ENCODE measurements at regions not wholly inside any gene's neighbourhood (a gene's known extent, or its start where the extent isn't known, plus 50 kb on each side); places are given as distances from the start of the nearest gene placed in this dataset.

DNA sequence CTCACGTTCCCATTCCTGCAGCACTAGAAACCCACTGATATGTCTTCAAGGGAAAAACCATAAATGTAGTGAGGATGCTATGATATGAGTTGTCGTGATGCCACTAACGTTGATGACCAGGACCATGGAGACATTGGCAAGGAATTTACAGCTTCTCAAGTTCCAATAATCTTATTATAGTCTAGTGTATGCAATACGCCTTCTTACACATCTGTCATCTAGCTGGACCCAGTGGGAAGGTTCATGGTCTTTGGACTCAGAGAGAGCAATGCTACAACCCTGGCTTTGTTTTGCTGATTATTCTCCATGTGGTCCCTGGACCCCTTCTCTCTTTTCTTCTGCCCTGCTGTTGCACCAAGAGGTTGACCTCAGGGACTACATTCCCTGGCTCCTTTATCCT lies 76.0 kb upstream of the BMP2 start:
- no peak overlapping the region for H3K4me3 ChIP-seq (ENCODE audit: low read depth in 1 of 2, low read length in 1 of 2)
- no peaks in the 10 kb centered on the region for H3K4me1 ChIP-seq (ENCODE audit: control insufficient read depth in 1 of 2, insufficient read depth in 1 of 2, low read depth in 1 of 2, low read length in 1 of 2)
- H3K27me3 ChIP-seq = peaks cover 6% of the 10 kb centered on the region
- no peaks in the 10 kb centered on the region for H3K36me3 ChIP-seq
- no peak for TF ChIP-seq CTCF (IDR thresholded peaks at IDR 0.05)
- H3K9me3 ChIP-seq = no peaks in the 10 kb centered on the region
- H3K27ac ChIP-seq = no peak overlapping the region

DNA sequence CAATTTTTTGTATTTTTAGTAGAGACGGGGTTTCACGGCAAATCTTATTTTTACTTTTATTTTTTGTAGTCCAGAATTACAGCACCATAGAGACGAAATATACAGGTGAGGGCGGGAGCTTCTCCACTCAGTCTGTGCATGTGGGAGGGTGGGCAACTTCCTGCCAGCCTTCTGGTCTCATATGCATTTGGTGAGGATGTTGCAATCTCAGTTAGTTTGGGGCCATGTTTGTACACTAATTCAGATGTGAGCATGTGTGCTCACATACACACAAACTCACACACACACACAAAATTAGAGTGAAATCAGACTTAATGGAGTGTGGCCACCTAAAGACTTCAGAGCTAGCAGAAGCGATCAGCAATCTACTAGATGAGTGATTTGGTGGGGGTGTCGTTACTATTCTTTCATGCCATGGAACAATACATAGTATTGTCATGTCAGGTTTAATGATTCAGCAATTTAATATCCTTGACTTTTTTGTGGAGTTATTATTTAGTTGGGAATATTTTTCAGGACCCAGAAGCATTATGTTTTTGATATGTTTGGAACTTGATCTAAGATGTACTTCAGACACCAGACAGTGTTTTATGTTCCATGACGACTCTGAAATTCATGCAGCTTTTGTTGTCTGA lies 78.0 kb upstream of the BMP2 start:
- no peak for TF ChIP-seq CTCF (IDR thresholded peaks at IDR 0.05)
- Histone ChIP-seq H3K4me1 (ENCODE audit: control insufficient read depth in 1 of 2, insufficient read depth in 1 of 2, low read depth in 1 of 2, low read length in 1 of 2) (no peaks in the 10 kb centered on the region), H3K36me3 (no peaks in the 10 kb centered on the region), H3K27ac (no peak overlapping the region), H3K4me3 (ENCODE audit: low read depth in 1 of 2, low read length in 1 of 2) (no peak overlapping the region), H3K9me3 (no peaks in the 10 kb centered on the region), H3K27me3 (peaks cover 6% of the 10 kb centered on the region)

GRCh38 chr20:6686171-6686570 lies 81.3 kb upstream of the BMP2 start:
- Histone ChIP-seq H3K27ac (no peak overlapping the region), H3K36me3 (no peaks in the 10 kb centered on the region), H3K4me1 (ENCODE audit: control insufficient read depth in 1 of 2, insufficient read depth in 1 of 2, low read depth in 1 of 2, low read length in 1 of 2) (no peaks in the 10 kb centered on the region), H3K4me3 (ENCODE audit: low read depth in 1 of 2, low read length in 1 of 2) (no peak overlapping the region), H3K9me3 (no peaks in the 10 kb centered on the region), H3K27me3 (peaks cover 6% of the 10 kb centered on the region)
- no peak for TF ChIP-seq CTCF (IDR thresholded peaks at IDR 0.05)

DNA sequence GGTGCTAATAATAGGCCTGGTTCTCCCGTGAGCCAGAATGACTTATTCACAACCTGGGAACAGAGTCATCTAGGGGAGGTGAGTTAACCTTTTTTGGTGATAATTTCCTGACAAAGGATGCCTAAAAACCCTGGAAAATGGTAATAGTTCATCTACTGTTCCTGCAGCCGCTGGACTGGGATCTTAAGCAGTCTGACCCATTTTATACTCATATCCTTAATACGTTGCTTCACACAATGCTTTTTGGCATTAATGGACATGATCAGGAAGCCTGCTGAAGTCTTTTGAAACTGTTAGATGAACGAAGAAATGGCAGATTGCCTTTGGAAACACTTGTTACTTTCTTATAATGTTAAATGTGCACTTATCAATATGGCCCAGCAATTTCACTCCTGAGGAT lies 81.9 kb upstream of the BMP2 start:
- Histone ChIP-seq H3K4me3 (ENCODE audit: low read depth in 1 of 2, low read length in 1 of 2) (no peak overlapping the region), H3K9me3 (no peaks in the 10 kb centered on the region), H3K27ac (no peak overlapping the region), H3K27me3 (peaks cover 6% of the 10 kb centered on the region), H3K4me1 (ENCODE audit: control insufficient read depth in 1 of 2, insufficient read depth in 1 of 2, low read depth in 1 of 2, low read length in 1 of 2) (no peaks in the 10 kb centered on the region), H3K36me3 (no peaks in the 10 kb centered on the region)
- no peak for TF ChIP-seq CTCF (IDR thresholded peaks at IDR 0.05)

- Histone ChIP-seq H3K27me3 (peaks cover 6% of the 10 kb centered on the region), H3K4me3 (ENCODE audit: low read depth in 1 of 2, low read length in 1 of 2) (no peak overlapping the region), H3K36me3 (no peaks in the 10 kb centered on the region), H3K9me3 (no peaks in the 10 kb centered on the region), H3K4me1 (ENCODE audit: control insufficient read depth in 1 of 2, insufficient read depth in 1 of 2, low read depth in 1 of 2, low read length in 1 of 2) (no peaks in the 10 kb centered on the region), H3K27ac (no peak overlapping the region)
- TF ChIP-seq CTCF (IDR thresholded peaks at IDR 0.05) = no peak
Observed at GRCh38 chr20:6685181-6685582, 82.3 kb upstream of the BMP2 start.

Data from neutrophil (primary cell).